ENCODE measurements at regions not wholly inside any gene's neighbourhood (a gene's known extent, or its start where the extent isn't known, plus 50 kb on each side); places are given as distances from the start of the nearest gene placed in this dataset.

DNA sequence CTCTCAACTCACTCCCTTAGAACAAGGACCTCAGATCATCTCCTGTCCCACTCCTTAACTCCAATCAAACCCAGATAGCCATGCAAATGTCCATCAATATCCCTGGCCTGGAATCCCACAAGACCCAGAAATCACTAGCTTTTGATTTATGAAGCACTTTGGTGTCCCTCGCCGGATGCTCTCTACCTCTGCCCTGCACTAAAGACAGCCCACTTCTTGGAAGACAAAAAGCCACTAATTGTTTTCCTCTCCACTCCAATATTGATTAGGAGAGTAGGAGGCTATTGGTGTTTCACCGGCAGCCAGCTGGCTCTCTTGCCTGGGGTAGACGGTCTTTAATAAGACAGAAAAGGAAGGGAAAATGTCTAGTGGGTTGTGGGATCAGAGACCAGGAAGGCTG, 221.2 kb downstream of the BUD13 start:
- H3K27me3 Mint-ChIP-seq (ENCODE audit: low read depth), result peaks cover 9% of the 10 kb centered on the region
- H3K36me3 Mint-ChIP-seq (ENCODE audit: low read depth), result no peaks in the 10 kb centered on the region
- peaks cover 8% of the 10 kb centered on the region for H3K9me3 Mint-ChIP-seq
- H3K4me1 Mint-ChIP-seq, result no peaks in the 10 kb centered on the region
- TF ChIP-seq, protein P1, sequence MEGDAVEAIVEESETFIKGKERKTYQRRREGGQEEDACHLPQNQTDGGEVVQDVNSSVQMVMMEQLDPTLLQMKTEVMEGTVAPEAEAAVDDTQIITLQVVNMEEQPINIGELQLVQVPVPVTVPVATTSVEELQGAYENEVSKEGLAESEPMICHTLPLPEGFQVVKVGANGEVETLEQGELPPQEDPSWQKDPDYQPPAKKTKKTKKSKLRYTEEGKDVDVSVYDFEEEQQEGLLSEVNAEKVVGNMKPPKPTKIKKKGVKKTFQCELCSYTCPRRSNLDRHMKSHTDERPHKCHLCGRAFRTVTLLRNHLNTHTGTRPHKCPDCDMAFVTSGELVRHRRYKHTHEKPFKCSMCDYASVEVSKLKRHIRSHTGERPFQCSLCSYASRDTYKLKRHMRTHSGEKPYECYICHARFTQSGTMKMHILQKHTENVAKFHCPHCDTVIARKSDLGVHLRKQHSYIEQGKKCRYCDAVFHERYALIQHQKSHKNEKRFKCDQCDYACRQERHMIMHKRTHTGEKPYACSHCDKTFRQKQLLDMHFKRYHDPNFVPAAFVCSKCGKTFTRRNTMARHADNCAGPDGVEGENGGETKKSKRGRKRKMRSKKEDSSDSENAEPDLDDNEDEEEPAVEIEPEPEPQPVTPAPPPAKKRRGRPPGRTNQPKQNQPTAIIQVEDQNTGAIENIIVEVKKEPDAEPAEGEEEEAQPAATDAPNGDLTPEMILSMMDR (IDR thresholded peaks at IDR 0.05; ENCODE audit: unreplicated experiment in 3 of 3), result no peak
- no peak overlapping the region for H3K27ac Mint-ChIP-seq
- H3K4me3 Mint-ChIP-seq, result no peak overlapping the region

DNA sequence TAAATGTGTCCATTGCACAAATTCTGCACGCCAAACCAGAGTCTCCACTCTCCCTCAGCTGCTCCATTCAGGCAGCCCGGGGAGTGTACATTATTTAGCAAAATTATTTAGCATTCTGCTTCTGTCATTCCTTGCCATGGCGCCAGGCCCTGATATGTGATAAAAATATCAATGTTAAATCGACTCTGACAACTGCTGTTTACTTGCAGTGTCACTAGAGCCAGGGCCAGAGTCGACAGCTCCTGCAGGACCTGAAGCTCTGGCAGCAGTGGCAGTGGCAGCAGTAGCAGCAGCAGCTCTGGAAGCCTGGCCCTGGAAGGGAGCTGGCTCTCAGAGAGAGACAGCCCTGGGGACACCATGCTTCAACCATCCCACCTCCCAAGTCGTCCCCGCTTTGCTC, 224.5 kb downstream of the BUD13 start:
- H3K27ac Mint-ChIP-seq, result no peak overlapping the region
- H3K4me1 Mint-ChIP-seq, result no peaks in the 10 kb centered on the region
- H3K27me3 Mint-ChIP-seq (ENCODE audit: low read depth), result peaks cover 9% of the 10 kb centered on the region

DNA sequence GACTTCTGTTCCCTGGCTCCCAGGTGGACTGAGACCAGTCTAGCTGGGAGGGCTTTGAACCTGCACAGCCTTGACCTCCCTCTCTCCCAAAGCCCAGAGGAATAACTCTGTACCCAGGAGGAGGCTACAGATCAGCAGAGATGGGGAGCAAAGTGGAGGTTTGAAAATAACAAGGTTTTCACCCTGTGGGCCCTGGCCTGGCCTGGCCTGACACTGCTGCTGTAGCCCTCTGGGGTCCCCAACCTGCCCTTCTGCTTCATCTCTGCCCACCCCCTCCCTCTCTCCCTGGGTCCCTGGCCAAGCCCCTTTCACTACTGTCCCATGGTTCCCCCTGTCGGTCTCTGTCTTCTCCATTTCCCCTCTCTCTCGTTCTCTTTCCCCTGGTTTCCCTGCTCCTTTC, 225.2 kb downstream of the BUD13 start:
- Mint-ChIP-seq H3K27me3 (ENCODE audit: low read depth) (peaks cover 9% of the 10 kb centered on the region), H3K9me3 (peaks cover 4% of the 10 kb centered on the region), H3K27ac (no peak overlapping the region), H3K36me3 (ENCODE audit: low read depth) (no peaks in the 10 kb centered on the region), H3K4me1 (no peaks in the 10 kb centered on the region), H3K4me3 (no peak overlapping the region)
- TF ChIP-seq, protein P1 (IDR thresholded peaks at IDR 0.05; ENCODE audit: unreplicated experiment in 3 of 3), result no peak

More for the DNA sequence above, 224.5 kb downstream of the BUD13 start:
- Mint-ChIP-seq H3K36me3 (ENCODE audit: low read depth) (no peaks in the 10 kb centered on the region), H3K4me3 (no peak overlapping the region), H3K9me3 (peaks cover 4% of the 10 kb centered on the region)
- TF ChIP-seq, protein P1 (IDR thresholded peaks at IDR 0.05; ENCODE audit: unreplicated experiment in 3 of 3), result no peak

DNA sequence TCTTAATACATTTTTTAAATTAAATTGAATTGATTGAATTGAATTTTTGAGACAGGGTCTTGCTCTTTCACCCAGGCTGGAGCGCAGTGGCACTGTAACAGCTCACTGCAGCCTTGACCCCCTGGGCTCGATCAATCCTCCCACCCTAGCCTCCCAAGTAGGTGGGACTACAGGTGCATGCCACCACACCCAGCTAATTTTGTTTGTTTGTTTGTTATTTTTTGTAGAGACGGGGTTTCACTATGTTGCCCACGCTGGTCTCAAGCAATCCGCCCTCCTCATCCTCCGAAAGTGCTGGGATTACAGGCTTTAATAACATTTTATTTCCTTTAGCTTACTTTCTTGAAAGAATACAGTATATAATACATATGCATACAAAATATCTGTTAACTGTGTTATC, 226.9 kb downstream of the BUD13 start:
- TF ChIP-seq, protein P1 (IDR thresholded peaks at IDR 0.05; ENCODE audit: unreplicated experiment in 3 of 3), result no peak
- Mint-ChIP-seq H3K4me1 (no peaks in the 10 kb centered on the region), H3K27ac (no peak overlapping the region)

DNA sequence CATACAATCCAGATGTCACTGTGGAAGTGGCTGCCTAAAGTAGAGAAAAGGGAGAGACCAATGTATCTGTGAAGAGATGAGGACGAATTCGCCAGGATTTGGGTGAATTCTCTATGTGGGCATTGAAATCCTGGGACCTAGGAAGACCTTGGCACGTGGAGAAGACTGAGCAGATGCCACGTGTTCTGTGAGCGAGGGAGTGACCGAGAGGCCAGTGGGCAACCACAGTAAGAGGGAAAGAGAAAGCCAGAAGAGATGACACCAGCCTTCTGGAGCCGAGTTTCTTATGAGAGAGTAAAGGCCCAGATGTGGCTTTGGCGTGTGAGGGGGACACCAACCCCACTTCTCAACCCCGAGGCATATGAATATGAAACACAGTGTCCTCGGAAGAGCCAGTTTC, 228.1 kb downstream of the BUD13 start:
- TF ChIP-seq, protein P1 (IDR thresholded peaks at IDR 0.05; ENCODE audit: unreplicated experiment in 3 of 3), result no peak
- H3K4me3 Mint-ChIP-seq, result no peak overlapping the region

More for the DNA sequence above, 226.9 kb downstream of the BUD13 start:
- peaks cover 9% of the 10 kb centered on the region for H3K27me3 Mint-ChIP-seq (ENCODE audit: low read depth)
- H3K36me3 Mint-ChIP-seq (ENCODE audit: low read depth), result no peaks in the 10 kb centered on the region
- peaks cover 4% of the 10 kb centered on the region for H3K9me3 Mint-ChIP-seq
- H3K4me3 Mint-ChIP-seq, result no peak overlapping the region

DNA sequence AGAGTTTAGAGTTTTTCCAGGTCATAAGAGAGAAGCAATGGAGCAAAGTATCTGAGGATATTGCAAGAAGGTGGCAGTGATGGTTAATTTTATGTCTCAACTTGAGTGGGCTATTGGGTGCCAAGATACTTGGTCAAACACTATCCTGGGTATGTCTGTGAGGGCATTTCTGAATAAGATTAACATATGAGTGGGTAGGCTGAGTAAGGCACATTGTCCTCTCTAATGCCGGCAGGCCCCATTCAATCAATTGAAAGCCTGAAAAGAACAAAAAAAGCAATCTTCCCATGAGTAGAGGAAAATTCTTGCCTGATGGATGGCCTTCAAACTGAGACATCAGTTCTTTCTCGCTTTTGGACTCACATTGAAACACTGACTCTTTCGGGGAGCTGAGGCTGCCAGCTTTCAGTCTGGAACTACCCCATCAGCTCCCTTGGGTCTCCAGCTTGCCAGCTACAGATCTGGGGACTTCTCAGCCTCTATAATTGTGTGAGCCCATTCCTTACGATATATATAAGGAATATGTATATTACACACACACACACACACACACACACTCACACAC, 228.8 kb downstream of the BUD13 start:
- peaks cover 10% of the 10 kb centered on the region for H3K27me3 Mint-ChIP-seq (ENCODE audit: low read depth)
- no peak overlapping the region for H3K4me3 Mint-ChIP-seq
- TF ChIP-seq, protein P1 (IDR thresholded peaks at IDR 0.05; ENCODE audit: unreplicated experiment in 3 of 3), result no peak
- no peak overlapping the region for H3K27ac Mint-ChIP-seq
- H3K36me3 Mint-ChIP-seq (ENCODE audit: low read depth), result no peaks in the 10 kb centered on the region
- H3K9me3 Mint-ChIP-seq, result peaks cover 7% of the 10 kb centered on the region
- H3K4me1 Mint-ChIP-seq, result no peaks in the 10 kb centered on the region

More for the DNA sequence above, 228.1 kb downstream of the BUD13 start:
- peaks cover 9% of the 10 kb centered on the region for H3K27me3 Mint-ChIP-seq (ENCODE audit: low read depth)
- no peak overlapping the region for H3K27ac Mint-ChIP-seq
- H3K4me1 Mint-ChIP-seq, result no peaks in the 10 kb centered on the region
- H3K9me3 Mint-ChIP-seq, result peaks cover 8% of the 10 kb centered on the region
- H3K36me3 Mint-ChIP-seq (ENCODE audit: low read depth), result no peaks in the 10 kb centered on the region
